HUES6 (cell line): ENCODE measurements at regions not wholly inside any gene's neighbourhood (a gene's known extent, or its start where the extent isn't known, plus 50 kb on each side); places are given as distances from the start of the nearest gene placed in this dataset.

ENCODE experiments used
- H3K27ac ChIP-seq: 2 replicates; pipeline ENCODE4 v1.7.0; 2013; ENCODE audit warnings: low read depth, mild to moderate bottlenecking, low read length, inconsistent platforms
- H3K27me3 ChIP-seq: 2 replicates; pipeline ENCODE4 v1.6.1; 2013; ENCODE audit warnings: low read length; ENCODE audit not compliant: control insufficient read depth, insufficient read depth
- H3K36me3 ChIP-seq: 2 replicates; pipeline ENCODE4 v1.6.1; 2013; ENCODE audit warnings: low read length; ENCODE audit not compliant: control insufficient read depth, insufficient read depth
- H3K4me1 ChIP-seq: 2 replicates; pipeline ENCODE4 v1.6.1; 2013; ENCODE audit warnings: low read length; ENCODE audit not compliant: control insufficient read depth, insufficient read depth
- H3K4me3 ChIP-seq: 2 replicates; pipeline ENCODE4 v1.5.1; 2013; ENCODE audit warnings: low read depth, low read length
- H3K9ac ChIP-seq: one replicate; pipeline ENCODE4 v1.6.1; 2013; ENCODE audit warnings: mild to moderate bottlenecking, low read length
- H3K9me3 ChIP-seq: 2 replicates; pipeline ENCODE4 v1.6.1; 2013; ENCODE audit warnings: low read depth, low read length; ENCODE audit not compliant: control insufficient read depth, insufficient read depth

DNA sequence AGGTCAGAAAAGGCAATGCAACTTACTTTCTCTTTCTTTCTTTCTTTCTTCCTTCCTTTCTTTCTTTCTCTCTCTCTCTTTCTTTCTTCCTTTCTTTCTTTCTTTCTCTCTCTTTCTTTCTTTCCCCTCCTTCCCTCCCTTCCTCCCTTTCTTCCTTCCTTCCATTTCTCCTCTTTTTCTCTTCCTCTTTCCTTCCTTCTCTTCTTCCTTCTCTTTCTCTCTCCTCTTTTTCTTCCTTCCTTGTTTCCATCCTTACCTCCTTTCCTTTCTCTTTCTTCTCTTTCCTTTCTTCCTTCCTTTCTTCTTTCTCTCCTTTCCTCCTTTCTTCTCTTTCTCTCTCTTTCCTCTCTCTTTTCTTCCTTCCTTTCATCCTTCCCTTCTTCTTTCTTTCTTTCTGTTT lies 819.8 kb upstream of the SOX9 start:
- Histone ChIP-seq H3K36me3 (no peaks in the 10 kb centered on the region; the same call in 1 of the 2 replicates), H3K9ac (no peak overlapping the region), H3K9me3 (peaks cover 3% of the 10 kb centered on the region; the same call in 1 of the 2 replicates), H3K4me3 (no peak overlapping the region), H3K27ac (no peak overlapping the region), H3K4me1 (no peaks in the 10 kb centered on the region; the same call in 1 of the 2 replicates), H3K27me3 (no peaks in the 10 kb centered on the region)

DNA sequence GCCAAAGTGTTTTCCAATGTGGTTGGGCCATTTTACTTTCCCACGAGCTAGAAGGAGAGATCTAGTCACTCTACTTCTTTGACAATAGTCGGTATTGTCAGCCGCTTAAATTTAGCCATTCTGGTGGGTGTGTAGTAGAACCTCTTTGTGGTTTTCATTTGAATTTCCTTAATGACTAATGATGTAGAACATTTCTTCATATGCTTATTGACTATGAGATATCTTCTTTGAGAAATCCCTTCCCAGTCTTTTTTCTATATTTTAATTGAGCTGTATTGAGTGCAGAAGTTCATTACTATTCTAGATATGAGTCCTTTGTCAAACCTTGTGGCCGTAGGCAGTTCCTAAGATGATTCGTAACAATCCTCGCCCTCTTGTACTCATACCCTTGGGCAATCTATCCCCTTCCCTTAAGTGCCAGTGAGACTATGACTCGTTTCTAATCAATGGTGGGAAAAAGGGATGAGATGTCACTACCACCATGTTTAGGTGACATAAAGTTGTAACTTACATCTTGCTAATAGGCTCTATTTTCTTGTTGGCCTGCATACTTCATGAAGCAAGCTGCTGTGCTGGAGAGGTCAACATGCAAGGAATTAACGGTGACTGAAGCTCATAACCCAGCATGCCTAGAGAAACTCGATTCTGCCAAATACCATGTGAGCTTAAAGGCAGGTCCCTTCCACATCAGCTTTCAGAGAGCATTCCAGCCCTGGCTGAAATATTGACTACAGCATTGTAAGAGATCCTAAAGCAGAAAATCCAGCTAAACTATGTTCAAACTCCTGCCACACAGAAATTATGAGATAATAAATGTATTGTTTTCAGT lies 817.9 kb upstream of the SOX9 start:
- H3K36me3 ChIP-seq, result no peaks in the 10 kb centered on the region; the same call in 1 of the 2 replicates
- H3K9me3 ChIP-seq, result peaks cover 3% of the 10 kb centered on the region; the same call in 1 of the 2 replicates
- H3K9ac ChIP-seq, result no peak overlapping the region
- H3K27me3 ChIP-seq, result no peaks in the 10 kb centered on the region
- H3K4me1 ChIP-seq, result no peaks in the 10 kb centered on the region; the same call in 1 of the 2 replicates
- H3K27ac ChIP-seq, result no peak overlapping the region
- no peak overlapping the region for H3K4me3 ChIP-seq

DNA sequence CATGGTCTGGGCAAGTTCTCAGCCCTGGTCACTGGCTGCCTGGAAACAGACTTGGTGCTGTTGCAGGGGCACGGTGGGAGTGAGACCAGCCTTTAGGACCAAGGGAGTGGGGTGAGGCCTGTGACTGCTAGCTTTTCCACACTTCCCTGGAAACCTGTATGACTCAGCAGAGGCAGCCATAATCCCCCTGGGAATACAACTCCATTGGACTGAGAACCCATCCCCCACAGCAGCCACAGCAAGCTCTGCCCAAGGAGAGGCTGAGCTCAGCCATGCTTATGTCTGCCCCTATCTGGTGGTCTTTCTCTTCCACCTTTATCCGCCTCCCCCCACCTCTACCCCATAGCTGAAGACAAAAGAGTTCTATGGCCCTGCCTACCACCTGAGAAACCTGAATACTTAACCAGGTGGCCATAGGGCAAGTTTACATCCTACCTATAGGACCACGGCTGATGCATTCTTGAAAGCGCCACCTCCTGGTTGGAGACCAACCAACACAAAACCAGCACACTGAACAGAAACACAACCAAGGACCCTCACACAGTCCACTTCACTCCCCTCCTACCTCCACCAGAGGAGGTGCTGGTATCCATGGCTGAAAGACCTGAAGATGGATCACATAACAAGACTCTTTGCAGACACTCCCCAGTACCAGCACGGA lies 816.2 kb upstream of the SOX9 start:
- Histone ChIP-seq H3K27ac (no peak overlapping the region), H3K4me3 (no peak overlapping the region), H3K9me3 (peaks cover 3% of the 10 kb centered on the region; the same call in 1 of the 2 replicates), H3K36me3 (no peaks in the 10 kb centered on the region; the same call in 1 of the 2 replicates), H3K27me3 (no peaks in the 10 kb centered on the region), H3K9ac (no peak overlapping the region), H3K4me1 (no peaks in the 10 kb centered on the region; the same call in 1 of the 2 replicates)

DNA sequence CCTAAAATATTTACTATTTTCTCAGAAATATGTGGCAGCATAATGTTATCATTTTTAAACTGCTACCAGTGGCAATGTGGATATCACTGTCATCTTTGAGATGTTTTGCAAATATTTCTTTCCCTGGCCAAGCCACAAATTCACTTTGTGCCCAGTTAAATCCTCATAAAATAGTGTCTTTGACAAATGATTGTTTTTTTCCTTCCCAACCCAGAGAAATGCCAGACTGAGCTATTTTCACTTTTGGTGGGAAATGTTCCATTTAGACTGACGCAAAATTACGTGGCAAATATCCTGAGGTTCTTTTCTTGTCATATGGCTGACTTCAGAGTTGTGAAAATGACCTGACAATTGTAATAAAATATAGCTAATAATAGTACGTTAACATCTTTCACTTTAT lies 807.0 kb upstream of the SOX9 start:
- Histone ChIP-seq H3K36me3 (no peaks in the 10 kb centered on the region), H3K27ac (no peak overlapping the region), H3K9me3 (no peaks in the 10 kb centered on the region), H3K9ac (no peak overlapping the region), H3K4me1 (no peaks in the 10 kb centered on the region), H3K4me3 (no peak overlapping the region), H3K27me3 (no peaks in the 10 kb centered on the region)

DNA sequence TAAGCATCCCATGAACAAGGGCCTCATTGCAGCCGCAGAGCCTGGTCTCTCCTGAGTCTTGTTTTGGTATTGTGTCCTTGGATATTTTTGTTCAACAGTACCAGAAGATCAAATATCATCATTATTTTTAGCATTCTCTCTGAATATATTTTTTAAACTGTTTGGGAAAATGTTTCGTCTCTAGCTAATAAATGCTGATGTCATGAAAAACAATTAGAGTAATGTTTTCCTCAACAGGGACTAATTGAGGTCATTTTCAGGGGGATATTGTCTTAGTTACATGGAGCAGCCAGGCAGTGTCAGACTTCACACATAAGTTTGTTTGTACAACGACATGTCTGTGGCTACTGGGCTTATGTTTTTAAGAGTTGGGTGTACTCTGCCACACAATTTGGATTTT lies 805.3 kb upstream of the SOX9 start:
- H3K4me3 ChIP-seq, result no peak overlapping the region
- no peak overlapping the region for H3K9ac ChIP-seq
- no peak overlapping the region for H3K27ac ChIP-seq
- H3K36me3 ChIP-seq, result no peaks in the 10 kb centered on the region
- H3K4me1 ChIP-seq, result no peaks in the 10 kb centered on the region
- H3K27me3 ChIP-seq, result no peaks in the 10 kb centered on the region
- H3K9me3 ChIP-seq, result no peaks in the 10 kb centered on the region

DNA sequence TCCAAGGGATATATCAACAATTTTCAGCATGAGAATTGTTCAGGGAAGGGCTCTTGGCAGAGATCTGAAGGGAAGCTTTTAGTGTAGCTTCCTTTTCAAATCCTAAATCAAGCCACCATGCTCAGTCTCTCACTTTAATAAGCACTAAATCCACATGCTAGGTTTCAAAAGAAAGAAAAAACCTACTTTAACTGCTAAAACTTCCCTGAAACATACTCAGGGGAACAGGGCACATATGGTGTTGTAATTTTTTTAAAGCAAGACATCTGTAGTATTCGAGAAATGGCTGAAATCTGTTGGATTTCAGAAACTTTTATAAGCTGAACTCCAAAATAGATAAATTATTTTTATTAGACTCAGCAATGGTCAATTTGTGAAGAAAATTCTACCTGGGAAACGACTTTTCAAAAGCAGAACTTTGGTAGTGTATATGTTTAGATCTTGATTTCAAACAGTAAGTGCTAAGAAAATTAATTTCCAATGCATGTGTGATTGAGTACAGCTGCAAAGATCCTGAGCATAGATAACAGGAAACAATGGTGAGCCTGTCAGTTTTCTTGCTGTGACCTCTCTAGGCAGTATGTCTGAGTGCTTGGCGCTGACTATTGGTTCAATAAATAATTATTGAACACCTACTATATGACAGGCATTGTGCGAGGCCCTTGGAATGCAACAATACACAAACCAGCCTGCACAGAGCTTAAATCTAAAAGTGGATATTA lies 804.5 kb upstream of the SOX9 start:
- Histone ChIP-seq H3K4me3 (no peak overlapping the region), H3K9ac (no peak overlapping the region), H3K27ac (no peak overlapping the region), H3K27me3 (no peaks in the 10 kb centered on the region), H3K9me3 (no peaks in the 10 kb centered on the region), H3K4me1 (no peaks in the 10 kb centered on the region), H3K36me3 (no peaks in the 10 kb centered on the region)

DNA sequence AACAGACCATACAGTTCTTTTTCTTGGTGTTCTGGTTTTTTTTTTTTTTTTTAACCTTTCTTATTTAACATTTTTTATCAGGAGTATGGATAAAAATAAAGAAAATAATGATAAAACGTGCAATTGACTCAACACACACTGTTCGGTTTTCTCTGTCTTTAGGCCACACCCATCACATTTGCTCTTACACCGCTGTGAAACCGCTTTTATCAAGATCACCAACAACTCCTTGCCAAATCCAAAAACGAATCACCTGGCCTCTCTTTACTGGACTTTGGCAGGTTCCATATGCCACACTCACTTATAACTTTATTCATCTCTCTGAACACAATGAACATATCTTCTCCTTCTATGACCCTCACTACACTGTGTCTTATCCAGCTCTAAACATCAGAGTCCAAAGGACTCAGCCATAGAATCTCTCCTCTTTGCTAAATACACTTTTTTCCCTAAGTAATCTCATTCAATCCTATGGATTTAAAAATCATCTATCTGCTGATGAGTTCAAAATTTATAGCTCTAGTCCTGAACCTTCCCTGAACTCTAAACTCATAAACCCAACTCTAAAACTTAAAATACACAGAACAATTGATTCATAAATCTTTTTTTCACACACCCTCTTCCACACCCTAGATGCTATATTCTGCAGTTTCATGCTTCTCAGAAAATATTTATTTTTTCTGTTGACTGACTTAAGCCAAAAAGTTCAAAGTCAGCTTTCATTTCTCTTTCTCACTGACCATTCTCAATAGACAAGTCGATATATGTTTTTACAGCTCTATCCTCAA lies 800.6 kb upstream of the SOX9 start:
- H3K27ac ChIP-seq, result no peak overlapping the region
- H3K4me1 ChIP-seq, result no peaks in the 10 kb centered on the region

DNA sequence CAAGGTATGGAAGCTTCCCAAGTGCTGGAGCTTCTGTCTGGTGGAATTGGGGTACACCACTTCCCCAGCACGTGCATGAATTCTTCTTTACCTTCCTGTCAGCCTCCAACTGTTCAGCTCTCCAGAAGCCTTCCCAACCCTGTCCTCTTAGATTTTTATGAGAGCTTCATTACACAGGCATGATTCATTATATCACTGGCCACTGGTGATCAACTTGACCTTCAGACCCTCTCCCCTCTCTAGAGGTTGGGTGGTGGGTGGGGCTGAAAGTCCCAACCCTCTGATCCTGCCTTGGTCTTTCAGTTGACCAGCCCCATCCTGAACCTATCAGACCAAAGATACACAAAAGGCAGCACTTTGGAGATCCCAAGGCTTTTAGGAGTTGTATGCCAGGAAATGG lies 795.7 kb upstream of the SOX9 start:
- H3K4me3 ChIP-seq, result no peak overlapping the region
- H3K27me3 ChIP-seq, result no peaks in the 10 kb centered on the region
- H3K9me3 ChIP-seq, result no peaks in the 10 kb centered on the region
- H3K27ac ChIP-seq, result no peak overlapping the region
- no peaks in the 10 kb centered on the region for H3K36me3 ChIP-seq
- H3K4me1 ChIP-seq, result no peaks in the 10 kb centered on the region
- H3K9ac ChIP-seq, result no peak overlapping the region

More for the DNA sequence above, 800.6 kb upstream of the SOX9 start:
- no peaks in the 10 kb centered on the region for H3K9me3 ChIP-seq
- H3K27me3 ChIP-seq, result no peaks in the 10 kb centered on the region
- H3K36me3 ChIP-seq, result no peaks in the 10 kb centered on the region
- no peak overlapping the region for H3K4me3 ChIP-seq
- no peak overlapping the region for H3K9ac ChIP-seq

DNA sequence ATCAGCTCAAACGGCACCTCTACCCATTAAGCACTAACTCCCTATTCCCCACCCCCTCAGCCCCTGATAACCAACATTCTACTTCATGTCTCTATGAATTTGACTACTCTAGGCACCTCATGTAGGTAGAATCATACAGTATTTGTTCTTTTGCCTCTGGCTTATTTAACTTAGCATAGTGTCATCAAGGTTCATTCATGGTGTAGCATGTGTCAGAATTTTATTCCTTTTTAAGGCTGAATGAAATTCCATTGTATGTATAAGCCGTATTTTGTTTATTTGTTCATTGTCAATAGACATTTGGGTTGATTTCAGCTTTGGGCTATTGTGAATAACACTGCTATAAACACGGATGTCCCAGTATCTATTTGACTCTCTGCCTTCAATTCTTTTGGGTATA lies 794.9 kb upstream of the SOX9 start:
- H3K9ac ChIP-seq, result no peak overlapping the region
- H3K27ac ChIP-seq, result no peak overlapping the region
- H3K9me3 ChIP-seq, result no peaks in the 10 kb centered on the region
- H3K4me1 ChIP-seq, result no peaks in the 10 kb centered on the region
- no peak overlapping the region for H3K4me3 ChIP-seq
- no peaks in the 10 kb centered on the region for H3K36me3 ChIP-seq
- no peaks in the 10 kb centered on the region for H3K27me3 ChIP-seq

DNA sequence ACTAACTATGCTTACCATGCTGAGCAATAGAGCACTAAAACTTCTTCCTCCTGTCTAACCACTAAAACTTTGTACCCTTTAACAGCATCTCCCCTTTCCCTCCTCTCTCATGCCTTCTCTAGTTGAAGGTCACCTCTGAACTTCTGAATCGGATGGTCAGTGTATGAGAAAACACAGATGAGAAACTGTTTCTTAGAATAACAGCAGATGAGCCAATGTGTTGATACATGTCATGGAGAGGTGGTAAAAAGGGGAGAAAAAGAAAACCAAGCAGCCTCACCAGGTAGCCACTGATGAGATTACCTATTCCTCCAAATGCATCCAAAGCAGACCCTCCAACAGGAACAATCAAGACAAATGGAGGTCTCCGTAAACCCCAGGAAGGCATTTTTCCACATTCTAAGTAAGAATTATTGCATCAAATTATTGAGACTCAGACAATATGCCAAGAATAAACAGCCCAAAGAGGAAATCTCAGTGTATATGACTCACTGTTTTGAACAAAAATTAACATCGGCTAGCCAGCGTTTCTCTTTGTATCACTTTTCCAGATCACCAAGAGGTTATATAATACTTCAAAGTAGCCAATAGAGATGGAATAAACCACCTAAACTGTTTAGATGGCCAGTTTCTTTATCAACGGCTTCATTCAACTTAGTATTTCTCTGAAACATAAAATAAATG lies 793.3 kb upstream of the SOX9 start:
- Histone ChIP-seq H3K36me3 (no peaks in the 10 kb centered on the region), H3K27ac (no peak overlapping the region), H3K27me3 (no peaks in the 10 kb centered on the region), H3K4me3 (no peak overlapping the region), H3K9ac (no peak overlapping the region), H3K9me3 (no peaks in the 10 kb centered on the region), H3K4me1 (no peaks in the 10 kb centered on the region)
